Astrocyte (in vitro differentiated cells and primary cell): ENCODE measurements at regions not wholly inside any gene's neighbourhood (a gene's known extent, or its start where the extent isn't known, plus 50 kb on each side); places are given as distances from the start of the nearest gene placed in this dataset.

Experiments used
- EZH2 ChIP-seq: IDR thresholded peaks from 2 replicates; pipeline ENCODE4 v1.6.1; 2012; ENCODE audit warnings: mild to moderate bottlenecking, low read length, inconsistent platforms; ENCODE audit not compliant: insufficient read depth
- TF ChIP-seq, protein P1 (sequence below): IDR thresholded peaks from 2 replicates; pipeline ENCODE4 v1.5.1; 2011; ENCODE audit warnings: low read depth, mild to moderate bottlenecking, inconsistent platforms, low read length, moderate library complexity; ENCODE audit not compliant: insufficient read depth

- TF ChIP-seq EZH2: no peak
- TF ChIP-seq, protein P1, sequence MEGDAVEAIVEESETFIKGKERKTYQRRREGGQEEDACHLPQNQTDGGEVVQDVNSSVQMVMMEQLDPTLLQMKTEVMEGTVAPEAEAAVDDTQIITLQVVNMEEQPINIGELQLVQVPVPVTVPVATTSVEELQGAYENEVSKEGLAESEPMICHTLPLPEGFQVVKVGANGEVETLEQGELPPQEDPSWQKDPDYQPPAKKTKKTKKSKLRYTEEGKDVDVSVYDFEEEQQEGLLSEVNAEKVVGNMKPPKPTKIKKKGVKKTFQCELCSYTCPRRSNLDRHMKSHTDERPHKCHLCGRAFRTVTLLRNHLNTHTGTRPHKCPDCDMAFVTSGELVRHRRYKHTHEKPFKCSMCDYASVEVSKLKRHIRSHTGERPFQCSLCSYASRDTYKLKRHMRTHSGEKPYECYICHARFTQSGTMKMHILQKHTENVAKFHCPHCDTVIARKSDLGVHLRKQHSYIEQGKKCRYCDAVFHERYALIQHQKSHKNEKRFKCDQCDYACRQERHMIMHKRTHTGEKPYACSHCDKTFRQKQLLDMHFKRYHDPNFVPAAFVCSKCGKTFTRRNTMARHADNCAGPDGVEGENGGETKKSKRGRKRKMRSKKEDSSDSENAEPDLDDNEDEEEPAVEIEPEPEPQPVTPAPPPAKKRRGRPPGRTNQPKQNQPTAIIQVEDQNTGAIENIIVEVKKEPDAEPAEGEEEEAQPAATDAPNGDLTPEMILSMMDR: no peak
These were observed 128.5 kb downstream of the QPCT start for GRCh38 chr2:37472959-37473358.
